ENCODE measurements at regions not wholly inside any gene's neighbourhood (a gene's known extent, or its start where the extent isn't known, plus 50 kb on each side); places are given as distances from the start of the nearest gene placed in this dataset.

- ATAC-seq (ENCODE audit: low FRiP score) = no peak
Observed at GRCh38 chr18:78906066-78906465, 73.6 kb upstream of the SALL3 start.

DNA sequence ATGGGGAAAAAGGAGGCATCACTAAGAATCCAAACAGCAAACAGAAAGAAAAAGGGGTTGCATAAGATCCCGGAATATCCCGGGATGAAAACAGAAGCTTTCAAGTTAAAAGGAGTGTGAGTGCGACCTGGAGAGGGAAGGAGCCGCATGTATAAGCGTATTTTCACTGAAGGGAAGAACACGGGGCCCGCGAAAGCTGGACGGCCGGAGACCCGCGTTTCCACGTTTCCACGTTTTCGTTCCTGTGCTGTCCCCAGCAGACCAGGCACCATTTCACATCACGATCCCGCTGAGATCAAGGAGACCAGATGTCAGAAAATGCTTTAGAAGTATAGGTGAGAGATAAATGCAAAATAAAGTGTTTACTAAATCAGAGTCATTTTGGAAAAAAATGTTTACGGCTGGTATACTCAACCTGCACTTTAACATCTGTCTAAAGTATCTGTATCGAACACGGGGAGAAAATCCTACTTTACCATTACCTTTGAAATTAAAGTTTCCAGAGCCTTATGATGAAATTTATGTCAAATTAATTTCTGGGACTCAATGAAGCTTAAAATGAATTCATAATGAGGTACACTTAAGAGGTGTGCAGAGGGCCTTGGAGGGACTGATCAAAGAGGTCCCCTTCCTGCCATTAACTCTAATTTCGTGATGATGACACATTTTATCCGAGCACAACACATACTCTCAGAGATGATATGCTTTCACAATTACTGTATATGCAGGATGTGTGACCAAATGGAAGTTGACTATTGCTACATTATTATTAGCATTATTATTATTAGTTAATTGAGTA is 71.0 kb upstream of the SALL3 start:
- DNase-seq (ENCODE audit: low spot score) = no peak
- TF ChIP-seq CTCF (IDR thresholded peaks at IDR 0.05) = no peak
- ATAC-seq (ENCODE audit: low FRiP score) = no peak

More at GRCh38 chr18:78906066-78906465, 73.6 kb upstream of the SALL3 start:
- no peak for DNase-seq (ENCODE audit: low spot score)
- no peak for TF ChIP-seq CTCF (IDR thresholded peaks at IDR 0.05)

- ATAC-seq (ENCODE audit: low FRiP score) (no peak), DNase-seq (ENCODE audit: low spot score) (no peak)
- no peak for TF ChIP-seq CTCF (IDR thresholded peaks at IDR 0.05)
Observed at GRCh38 chr18:78911751-78912283, 67.8 kb upstream of the SALL3 start.

GRCh38 chr18:78912336-78912735 is 67.3 kb upstream of the SALL3 start:
- no peak for TF ChIP-seq CTCF (IDR thresholded peaks at IDR 0.05)
- no peak for DNase-seq (ENCODE audit: low spot score)
- no peak for ATAC-seq (ENCODE audit: low FRiP score)

GRCh38 chr18:78912844-78913243 is 66.8 kb upstream of the SALL3 start:
- ATAC-seq (ENCODE audit: low FRiP score) = no peak
- DNase-seq (ENCODE audit: low spot score) = no peak
- TF ChIP-seq CTCF (IDR thresholded peaks at IDR 0.05) = no peak

GRCh38 chr18:78913395-78913794 is 66.2 kb upstream of the SALL3 start:
- DNase-seq (ENCODE audit: low spot score) (no peak), ATAC-seq (ENCODE audit: low FRiP score) (no peak)
- TF ChIP-seq CTCF (IDR thresholded peaks at IDR 0.05) = no peak

GRCh38 chr18:78913830-78914231 is 65.8 kb upstream of the SALL3 start:
- DNase-seq (ENCODE audit: low spot score) (no peak), ATAC-seq (ENCODE audit: low FRiP score) (no peak)
- TF ChIP-seq CTCF (IDR thresholded peaks at IDR 0.05) = no peak

All from omental fat pad (tissue), 3 donors.